CD14-positive monocyte (primary cell): ENCODE measurements at regions not wholly inside any gene's neighbourhood (a gene's known extent, or its start where the extent isn't known, plus 50 kb on each side); places are given as distances from the start of the nearest gene placed in this dataset.

Experiments used
- DNase-seq, 3 donors: peaks; one replicate each; pipeline ENCODE4 v3.0.0-alpha.2; 2011 to 2022
- H2AFZ ChIP-seq: 2 replicates; pipeline ENCODE4 v1.6.0; 2012; ENCODE audit warnings: mild to moderate bottlenecking, low read depth, low read length, inconsistent platforms; ENCODE audit not compliant: insufficient read depth, poor library complexity, severe bottlenecking
- H3K27ac ChIP-seq, 2 donors: 1 replicate in 1 of 2; 2 replicates in 1 of 2; pipeline ENCODE4 v1.5.1; 2012 to 2013; ENCODE audit warnings: low read length in 2 of 2, control low read depth in 1 of 2, inconsistent platforms in 1 of 2, low read depth in 1 of 2, mild to moderate bottlenecking in 1 of 2
- H3K27me3 ChIP-seq, 2 donors: one replicate each; pipeline versions ENCODE4 v1.6.0 to v1.6.1; 2011 to 2013; ENCODE audit warnings: low read length in 2 of 2; ENCODE audit not compliant: control insufficient read depth in 2 of 2, insufficient read depth in 2 of 2
- H3K36me3 ChIP-seq, 2 donors: replicated peaks in 1 of 2; 1 replicate in 1 of 2; 2 replicates in 1 of 2; pipeline versions ENCODE4 v1.5.1 to v1.6.1; 2012 to 2013; ENCODE audit warnings: low read length in 2 of 2, control low read depth in 1 of 2, inconsistent platforms in 1 of 2, mild to moderate bottlenecking in 1 of 2; ENCODE audit not compliant: insufficient read depth in 2 of 2, control insufficient read depth in 1 of 2
- H3K4me1 ChIP-seq, 2 donors: 1 replicate in 1 of 2; 2 replicates in 1 of 2; pipeline versions ENCODE4 v1.5.1 to v1.6.1; 2012 to 2013; ENCODE audit warnings: low read length in 2 of 2, control low read depth in 1 of 2, inconsistent platforms in 1 of 2, mild to moderate bottlenecking in 1 of 2, moderate library complexity in 1 of 2; ENCODE audit not compliant: insufficient read depth in 2 of 2, control insufficient read depth in 1 of 2
- H3K4me2 ChIP-seq: replicated peaks from 2 replicates; pipeline ENCODE3; 2012; ENCODE audit warnings: low read length, moderate library complexity, mild to moderate bottlenecking; ENCODE audit not compliant: poor library complexity, severe bottlenecking; ENCODE audit errors: extremely low read depth
- H3K4me3 ChIP-seq, 3 experiments: fragments of 200-600 bp in 1 of 3; sonication (generic) in 1 of 3; replicated peaks in 1 of 3; 1 replicate in 2 of 3; 2 replicates in 1 of 3; pipeline ENCODE4 v1.5.1; 2011 to 2013; ENCODE audit warnings: low read length in 3 of 3, mild to moderate bottlenecking in 3 of 3, control low read depth in 2 of 3, low read depth in 2 of 3, inconsistent platforms in 1 of 3, moderate library complexity in 1 of 3
- H3K79me2 ChIP-seq: 2 replicates; pipeline ENCODE4 v1.6.0; 2012; ENCODE audit warnings: mild to moderate bottlenecking, control low read depth, inconsistent platforms, low read length, moderate library complexity; ENCODE audit not compliant: insufficient read depth
- H3K9ac ChIP-seq: 2 replicates; pipeline ENCODE4 v1.6.0; 2017; ENCODE audit warnings: low read length, mild to moderate bottlenecking; ENCODE audit not compliant: insufficient read depth, poor library complexity, severe bottlenecking
- H3K9me3 ChIP-seq, 2 donors: replicated peaks in 1 of 2; 1 replicate in 1 of 2; 2 replicates in 1 of 2; pipeline versions ENCODE4 v1.5.1 to v1.6.1; 2012 to 2013; ENCODE audit warnings: low read length in 2 of 2, control low read depth in 1 of 2; ENCODE audit not compliant: control insufficient read depth in 1 of 2, insufficient read depth in 1 of 2
- H4K20me1 ChIP-seq: 2 replicates; pipeline ENCODE4 v1.6.0; 2012; ENCODE audit warnings: mild to moderate bottlenecking, low read length, control low read depth, moderate library complexity; ENCODE audit not compliant: insufficient read depth
- H3K27ac Mint-ChIP-seq, 7 donors: one replicate each; pipeline ENCODE4 v1.8.0; 2020; ENCODE audit warnings: mild to moderate bottlenecking in 7 of 7, mixed read lengths in 7 of 7, moderate library complexity in 6 of 7, inconsistent platforms in 2 of 7
- H3K27me3 Mint-ChIP-seq, 3 donors: one replicate each; pipeline ENCODE4 v1.8.0; 2021 to 2022; ENCODE audit warnings: low read depth in 3 of 3, mild to moderate bottlenecking in 3 of 3, mixed read lengths in 3 of 3, moderate library complexity in 3 of 3, inconsistent platforms in 1 of 3
- H3K36me3 Mint-ChIP-seq, 2 donors: one replicate each; pipeline ENCODE4 v1.8.0; 2020; ENCODE audit warnings: mixed read lengths in 2 of 2, inconsistent platforms in 1 of 2, mild to moderate bottlenecking in 1 of 2
- H3K4me1 Mint-ChIP-seq: one replicate; pipeline ENCODE4 v1.8.0; 2020; ENCODE audit warnings: mild to moderate bottlenecking, mixed read lengths
- H3K4me3 Mint-ChIP-seq, 2 donors: one replicate each; pipeline ENCODE4 v1.8.0; 2020; ENCODE audit warnings: mild to moderate bottlenecking in 2 of 2, mixed read lengths in 2 of 2, moderate library complexity in 1 of 2
- H3K9me3 Mint-ChIP-seq, 7 donors: one replicate each; pipeline ENCODE4 v1.8.0; 2020 to 2022; ENCODE audit warnings: mixed read lengths in 7 of 7, mild to moderate bottlenecking in 6 of 7, moderate library complexity in 6 of 7, inconsistent platforms in 2 of 7
- CTCF ChIP-seq: fragments of 200-600 bp; IDR thresholded peaks from one replicate; pipeline ENCODE4 v1.8.0; 2022; ENCODE audit warnings: antibody characterized with exemption, mild to moderate bottlenecking
- WGBS: methylation state at CpG from one replicate; pipeline ENCODE4 v1.1.5; 2013; ENCODE audit warnings: missing lambda C conversion rate; ENCODE audit not compliant: insufficient coverage; 5-methylcytosine and 5-hydroxymethylcytosine counted together
- intact Hi-C, 2 donors: fragments of 100-400 bp; cut with micrococcal nuclease; formaldehyde crosslinking; loops; one replicate each; pipeline versions ENCODE4 v1.15.0 to v1.15.1; 2023

- Mint-ChIP-seq H3K36me3 (no peaks in the 10 kb centered on the region), H3K27me3 (peaks cover 0 to 5% (median 0%) of the 10 kb centered on the region in 3 donors), H3K27ac (no peak overlapping the region), H3K9me3 (peaks cover 2 to 16% (median 8%) of the 10 kb centered on the region in 7 donors), H3K4me1 (no peaks in the 10 kb centered on the region), H3K4me3 (no peak overlapping the region)
- Histone ChIP-seq H3K36me3 (no peaks in the 10 kb centered on the region), H3K27me3 (no peaks in the 10 kb centered on the region), H3K4me2 (no peak overlapping the region), H4K20me1 (no peaks in the 10 kb centered on the region), H3K9me3 (peaks cover 0 to 7% of the 10 kb centered on the region in 2 donors), H2AFZ (no peak overlapping the region), H3K4me3 (no peak overlapping the region), H3K4me1 (no peaks in the 10 kb centered on the region), H3K27ac (no peak overlapping the region), H3K79me2 (no peaks in the 10 kb centered on the region), H3K9ac (no peak overlapping the region)
- DNase-seq = no peak
- intact Hi-C loops = no loop called here
- no CpG with 5 or more reads among the region's 1 CpG for WGBS
- no peak for TF ChIP-seq CTCF
Observed at GRCh38 chr16:59180083-59180476, 446.0 kb upstream of the GOT2 start.

- Histone ChIP-seq H3K27me3 (no peaks in the 10 kb centered on the region), H3K79me2 (no peaks in the 10 kb centered on the region), H3K4me2 (no peak overlapping the region), H3K27ac (no peak overlapping the region), H3K36me3 (no peaks in the 10 kb centered on the region), H3K4me3 (no peak overlapping the region), H3K9ac (no peak overlapping the region), H4K20me1 (no peaks in the 10 kb centered on the region), H3K4me1 (no peaks in the 10 kb centered on the region), H3K9me3 (peaks cover 0 to 4% of the 10 kb centered on the region in 2 donors), H2AFZ (no peak overlapping the region)
- Mint-ChIP-seq H3K27me3 (peaks cover 0 to 5% (median 0%) of the 10 kb centered on the region in 3 donors), H3K9me3 (peaks cover 2 to 16% (median 8%) of the 10 kb centered on the region in 7 donors), H3K4me3 (no peak overlapping the region), H3K4me1 (no peaks in the 10 kb centered on the region), H3K36me3 (no peaks in the 10 kb centered on the region), H3K27ac (no peak overlapping the region)
- intact Hi-C loops = no loop called here
- no peak for DNase-seq
- TF ChIP-seq CTCF = no peak
- WGBS = no CpG with 5 or more reads among the region's 3 CpGs
Observed at GRCh38 chr16:59179446-59180082, 445.4 kb upstream of the GOT2 start.
